Right forelimb (tissue), 1 donor: ENCODE measurements at regions not wholly inside any gene's neighbourhood (a gene's known extent, or its start where the extent isn't known, plus 50 kb on each side); places are given as distances from the start of the nearest gene placed in this dataset.
"Not testable (repeated sequence)": the region's sequence is repeated elsewhere in the genome, so short reads cannot be mapped to it uniquely, and the experiment has no call there.

Source experiments
- DNase-seq: peaks from one replicate; pipeline ENCODE4 v3.0.0-alpha.2; 2018

GRCh38 chr10:50999163-50999562 is 75.1 kb upstream of the PRKG1 start:
- no peak for DNase-seq

GRCh38 chr10:51000164-51000563 is 74.1 kb upstream of the PRKG1 start:
- DNase-seq: no peak

GRCh38 chr10:51000976-51001375 is 73.3 kb upstream of the PRKG1 start:
- no peak for DNase-seq

- DNase-seq: no peak
Measured at GRCh38 chr10:51001587-51001986, 72.7 kb upstream of the PRKG1 start.

GRCh38 chr10:51002469-51002868 is 71.8 kb upstream of the PRKG1 start:
- DNase-seq: no peak

- DNase-seq: no peak
Measured at GRCh38 chr10:51004776-51005175, 69.5 kb upstream of the PRKG1 start.

GRCh38 chr10:51005551-51005950 is 68.7 kb upstream of the PRKG1 start:
- DNase-seq: no peak

GRCh38 chr10:51006686-51007085 is 67.6 kb upstream of the PRKG1 start:
- DNase-seq: no peak

GRCh38 chr10:51007781-51008180 is 66.5 kb upstream of the PRKG1 start:
- DNase-seq: no peak

GRCh38 chr10:51008346-51008745 is 65.9 kb upstream of the PRKG1 start:
- no peak for DNase-seq

- DNase-seq: no peak
Measured at GRCh38 chr10:51010977-51011376, 63.3 kb upstream of the PRKG1 start.

- no peak for DNase-seq
Measured at GRCh38 chr10:51012073-51012472, 62.2 kb upstream of the PRKG1 start.

GRCh38 chr10:51014680-51015389 is 59.5 kb upstream of the PRKG1 start:
- no peak for DNase-seq

- DNase-seq: not testable (repeated sequence)
Measured at GRCh38 chr10:51015390-51015754, 58.9 kb upstream of the PRKG1 start.

GRCh38 chr10:51020200-51020599 is 54.1 kb upstream of the PRKG1 start:
- no peak for DNase-seq

- DNase-seq: no peak
Measured at GRCh38 chr10:51022933-51023585, 51.2 kb upstream of the PRKG1 start.

GRCh38 chr10:51023636-51024035 is 50.7 kb upstream of the PRKG1 start:
- DNase-seq: no peak
